Skeletal muscle tissue (tissue), 3 donors: ENCODE measurements at regions not wholly inside any gene's neighbourhood (a gene's known extent, or its start where the extent isn't known, plus 50 kb on each side); places are given as distances from the start of the nearest gene placed in this dataset.
"Not testable (repeated sequence)": the region's sequence is repeated elsewhere in the genome, so short reads cannot be mapped to it uniquely, and the experiment has no call there.

ENCODE experiments used
- H3K27ac ChIP-seq: one replicate; pipeline ENCODE4 v1.7.0; 2013; ENCODE audit warnings: mild to moderate bottlenecking, low read depth, low read length, inconsistent platforms
- H3K27me3 ChIP-seq, 3 donors: one replicate each; pipeline ENCODE4 v1.7.0; 2013; ENCODE audit warnings: low read length in 3 of 3; ENCODE audit not compliant: control insufficient read depth in 3 of 3, insufficient read depth in 3 of 3
- H3K36me3 ChIP-seq, 3 donors: one replicate each; pipeline ENCODE4 v1.7.0; 2013; ENCODE audit warnings: low read length in 3 of 3; ENCODE audit not compliant: control insufficient read depth in 3 of 3, insufficient read depth in 3 of 3
- H3K4me1 ChIP-seq, 3 donors: one replicate each; pipeline ENCODE4 v1.7.0; 2013; ENCODE audit warnings: low read length in 3 of 3, mild to moderate bottlenecking in 3 of 3; ENCODE audit not compliant: control insufficient read depth in 3 of 3, insufficient read depth in 3 of 3
- H3K4me3 ChIP-seq, 3 donors: one replicate each; pipeline ENCODE4 v1.7.0; 2013; ENCODE audit warnings: low read length in 3 of 3
- H3K9ac ChIP-seq, 3 donors: one replicate each; pipeline ENCODE4 v1.7.0; 2013; ENCODE audit warnings: low read length in 3 of 3, mild to moderate bottlenecking in 3 of 3, moderate library complexity in 2 of 3, low read depth in 1 of 3
- H3K9me3 ChIP-seq, 3 donors: one replicate each; pipeline ENCODE4 v1.7.0; 2013; ENCODE audit warnings: low read length in 3 of 3; ENCODE audit not compliant: control insufficient read depth in 3 of 3
- donor health status: Osteomylitis.

DNA sequence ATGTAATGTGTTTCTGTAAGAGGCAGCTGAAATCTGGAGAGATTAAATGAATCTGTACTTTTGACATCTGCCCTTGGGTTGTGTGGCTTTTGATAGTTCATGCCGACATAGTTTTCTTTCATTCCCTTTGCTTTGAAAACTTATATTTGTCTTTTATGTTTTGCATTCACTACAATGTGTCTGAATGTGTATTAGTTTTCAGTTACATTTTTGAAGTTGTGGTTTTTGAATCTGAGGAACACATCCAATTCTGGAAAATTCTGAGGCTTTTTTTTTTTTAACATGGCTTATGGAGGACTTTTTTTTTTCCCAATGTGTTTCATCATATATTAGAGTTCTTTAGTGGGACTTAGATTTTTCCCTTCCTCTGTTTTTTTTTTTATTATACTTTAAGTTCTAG, 683.7 kb upstream of the SOX9 start:
- Histone ChIP-seq H3K36me3 (no peaks in the 10 kb centered on the region), H3K9me3 (no peaks in the 10 kb centered on the region), H3K27ac (no peak overlapping the region), H3K4me3 (no peak overlapping the region), H3K4me1 (no peaks in the 10 kb centered on the region), H3K27me3 (no peaks in the 10 kb centered on the region), H3K9ac (no peak overlapping the region)

DNA sequence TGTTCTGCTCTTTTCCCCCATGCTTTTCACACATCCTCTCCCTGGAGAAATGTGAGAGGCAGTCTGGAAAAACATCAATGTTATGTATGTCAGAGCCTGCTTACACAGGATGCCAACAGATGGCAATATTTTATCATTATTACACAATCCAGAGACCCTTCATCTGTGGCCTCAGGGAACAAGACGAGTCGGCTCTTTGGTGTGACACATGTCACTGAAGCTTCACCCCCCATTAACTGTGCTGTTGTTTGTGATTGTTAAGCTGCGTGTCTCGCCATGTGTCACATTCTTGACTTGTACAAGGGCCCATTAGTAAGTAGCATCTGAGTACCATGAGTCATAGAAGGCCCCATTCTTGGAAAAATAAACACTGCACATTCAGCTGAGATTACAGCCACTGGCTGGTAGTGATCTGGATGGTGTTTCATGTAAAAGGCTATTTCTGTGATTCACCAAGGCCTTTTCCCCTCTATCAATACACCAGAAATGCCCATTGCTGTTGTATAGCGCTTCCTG, 682.1 kb upstream of the SOX9 start:
- no peak overlapping the region for H3K9ac ChIP-seq
- no peaks in the 10 kb centered on the region for H3K9me3 ChIP-seq
- H3K4me3 ChIP-seq: no peak overlapping the region
- no peak overlapping the region for H3K27ac ChIP-seq
- no peaks in the 10 kb centered on the region for H3K27me3 ChIP-seq
- H3K36me3 ChIP-seq: no peaks in the 10 kb centered on the region
- no peaks in the 10 kb centered on the region for H3K4me1 ChIP-seq

DNA sequence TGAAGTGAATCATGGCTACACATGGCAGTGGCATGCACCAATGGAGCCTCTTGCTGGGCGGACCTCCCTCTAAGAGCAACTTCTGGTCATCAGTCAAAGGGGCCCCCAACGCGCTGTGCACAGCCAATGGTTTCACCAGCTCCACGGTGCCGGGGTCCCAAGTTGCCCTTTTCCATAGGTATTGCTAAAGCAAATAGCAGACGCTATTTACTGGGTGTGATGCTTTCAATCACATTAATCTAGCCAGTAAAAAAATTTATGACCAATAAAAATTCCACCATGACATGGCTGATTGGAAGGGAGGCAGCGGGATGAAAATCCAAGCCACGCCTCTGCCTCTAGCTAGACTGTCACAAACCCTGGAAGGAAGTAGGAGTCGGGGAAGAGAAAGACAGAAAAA, 680.3 kb upstream of the SOX9 start:
- H3K4me3 ChIP-seq: no peak overlapping the region
- H3K9me3 ChIP-seq: no peaks in the 10 kb centered on the region
- no peak overlapping the region for H3K27ac ChIP-seq
- H3K4me1 ChIP-seq: no peaks in the 10 kb centered on the region
- no peaks in the 10 kb centered on the region for H3K27me3 ChIP-seq
- no peaks in the 10 kb centered on the region for H3K36me3 ChIP-seq
- H3K9ac ChIP-seq: no peak overlapping the region

DNA sequence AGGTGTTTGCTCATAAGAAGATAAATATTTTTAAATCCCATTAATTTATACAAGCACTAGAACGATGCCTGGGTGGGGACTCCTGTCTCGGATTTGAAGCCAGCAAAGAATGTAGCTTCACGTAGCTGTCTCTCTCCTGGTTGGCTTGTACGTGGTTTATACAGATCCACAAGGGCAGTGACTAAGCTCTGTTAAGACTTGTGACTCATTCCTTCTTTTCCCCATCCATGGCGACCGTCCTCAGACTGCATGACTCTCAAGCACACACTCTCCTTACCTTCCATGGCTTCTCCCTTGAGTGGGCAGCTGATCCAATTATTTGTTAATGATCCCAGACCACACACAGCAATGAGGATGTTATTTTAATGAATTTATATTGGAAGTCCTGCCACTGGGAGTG, 679.7 kb upstream of the SOX9 start:
- no peaks in the 10 kb centered on the region for H3K27me3 ChIP-seq
- no peak overlapping the region for H3K27ac ChIP-seq
- H3K4me1 ChIP-seq: no peaks in the 10 kb centered on the region
- H3K4me3 ChIP-seq: no peak overlapping the region
- no peak overlapping the region for H3K9ac ChIP-seq
- no peaks in the 10 kb centered on the region for H3K36me3 ChIP-seq
- no peaks in the 10 kb centered on the region for H3K9me3 ChIP-seq

DNA sequence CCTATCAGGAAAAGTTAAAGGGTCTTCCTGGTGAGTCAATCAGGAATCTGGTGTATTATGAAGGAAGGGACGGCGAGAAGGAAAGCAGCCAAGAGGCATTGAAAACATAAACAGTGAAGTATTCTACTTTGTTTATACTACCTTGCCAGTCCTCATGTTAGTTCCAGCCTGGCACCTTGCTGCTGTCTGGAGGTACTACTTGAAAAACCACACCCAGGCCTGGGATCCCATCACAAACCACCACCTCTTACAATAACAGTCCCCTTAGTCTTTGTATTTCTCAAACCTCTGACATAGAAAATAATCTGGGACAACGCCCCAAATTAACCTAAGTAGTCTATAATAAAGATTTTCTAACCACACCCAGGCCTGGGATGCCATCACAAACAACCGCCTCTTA, 676.7 kb upstream of the SOX9 start:
- H3K4me3 ChIP-seq: no peak overlapping the region
- H3K4me1 ChIP-seq: no peaks in the 10 kb centered on the region
- no peak overlapping the region for H3K27ac ChIP-seq
- H3K9me3 ChIP-seq: no peaks in the 10 kb centered on the region
- H3K36me3 ChIP-seq: no peaks in the 10 kb centered on the region
- H3K27me3 ChIP-seq: no peaks in the 10 kb centered on the region
- H3K9ac ChIP-seq: no peak overlapping the region

DNA sequence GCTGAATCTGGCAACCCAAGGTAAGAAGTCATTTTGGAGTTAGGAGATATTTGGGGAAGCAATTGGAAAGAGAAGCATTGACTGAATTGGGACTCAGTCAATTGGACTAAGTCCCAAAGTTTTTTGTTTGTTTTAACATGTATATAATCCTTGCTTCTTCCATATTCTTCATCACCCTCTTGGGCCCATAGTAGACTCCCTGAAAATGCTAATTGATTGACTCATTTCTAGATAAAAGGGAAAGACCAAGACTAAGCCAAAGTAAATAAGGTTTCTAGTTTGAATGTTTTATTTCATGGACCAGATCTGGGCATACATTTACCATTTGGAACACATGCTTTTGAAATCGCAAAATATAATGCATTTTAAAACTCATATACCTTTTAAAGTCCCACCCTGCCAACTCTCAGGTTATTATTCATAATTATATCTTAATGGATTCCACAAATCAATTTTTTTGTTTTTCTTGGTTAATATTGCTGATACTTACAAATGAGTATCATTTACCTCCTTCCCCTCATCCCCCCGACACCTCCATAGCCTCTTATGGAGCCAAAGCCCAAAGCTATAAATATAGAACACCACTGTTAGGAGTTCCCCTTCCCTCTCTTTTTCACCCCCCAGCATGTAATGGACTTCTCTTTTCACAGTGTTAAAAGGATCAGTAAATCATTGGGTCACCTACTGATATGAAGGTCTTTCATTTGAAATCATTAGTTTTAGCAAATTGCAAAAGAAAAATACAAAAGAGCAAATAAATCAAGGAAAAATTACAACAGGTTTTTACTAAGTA, 674.0 kb upstream of the SOX9 start:
- H3K36me3 ChIP-seq: no peaks in the 10 kb centered on the region
- no peaks in the 10 kb centered on the region for H3K27me3 ChIP-seq
- H3K4me1 ChIP-seq: no peaks in the 10 kb centered on the region
- H3K27ac ChIP-seq: no peak overlapping the region
- H3K9me3 ChIP-seq: no peaks in the 10 kb centered on the region
- H3K4me3 ChIP-seq: no peak overlapping the region
- H3K9ac ChIP-seq: no peak overlapping the region

DNA sequence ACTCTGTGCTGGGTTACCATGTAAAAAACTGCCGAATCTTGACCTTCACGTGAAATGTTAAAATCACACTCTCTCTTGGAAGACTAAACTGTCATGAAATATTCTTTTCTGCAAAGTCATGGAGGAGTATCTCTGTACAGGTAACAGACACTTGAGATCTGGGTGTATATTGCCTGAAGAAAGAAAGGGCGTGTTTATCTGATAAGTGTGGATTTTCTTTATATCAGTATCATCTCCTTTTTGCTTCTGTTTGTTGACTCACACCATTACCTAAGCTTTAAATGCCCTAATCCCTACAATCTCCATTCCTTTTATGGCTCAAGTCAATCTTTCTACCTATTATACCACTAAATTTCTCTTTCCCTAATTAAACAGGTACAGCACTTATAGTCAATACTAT, 673.2 kb upstream of the SOX9 start:
- no peak overlapping the region for H3K27ac ChIP-seq
- no peak overlapping the region for H3K9ac ChIP-seq
- H3K4me1 ChIP-seq: no peaks in the 10 kb centered on the region
- no peak overlapping the region for H3K4me3 ChIP-seq
- no peaks in the 10 kb centered on the region for H3K27me3 ChIP-seq
- H3K9me3 ChIP-seq: no peaks in the 10 kb centered on the region
- H3K36me3 ChIP-seq: no peaks in the 10 kb centered on the region

DNA sequence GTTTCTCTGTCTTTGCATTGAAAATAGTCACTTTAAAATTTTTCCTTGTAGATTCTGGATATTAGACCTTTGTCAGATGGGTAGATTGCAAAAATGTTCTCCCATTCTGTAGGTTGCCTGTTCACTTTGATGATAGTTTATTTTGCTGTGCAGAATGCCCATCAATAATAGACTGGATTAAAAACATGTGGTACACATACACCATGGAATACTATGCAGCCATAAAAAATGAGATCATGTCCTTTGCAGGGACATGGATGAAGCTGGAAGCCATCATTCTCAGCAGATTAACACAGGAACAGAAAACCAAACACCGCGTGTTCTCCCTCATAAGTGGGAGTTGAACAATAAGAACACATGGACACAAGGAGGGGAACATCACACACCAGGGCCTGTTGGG, 670.2 kb upstream of the SOX9 start:
- H3K9me3 ChIP-seq: not testable (repeated sequence)

DNA sequence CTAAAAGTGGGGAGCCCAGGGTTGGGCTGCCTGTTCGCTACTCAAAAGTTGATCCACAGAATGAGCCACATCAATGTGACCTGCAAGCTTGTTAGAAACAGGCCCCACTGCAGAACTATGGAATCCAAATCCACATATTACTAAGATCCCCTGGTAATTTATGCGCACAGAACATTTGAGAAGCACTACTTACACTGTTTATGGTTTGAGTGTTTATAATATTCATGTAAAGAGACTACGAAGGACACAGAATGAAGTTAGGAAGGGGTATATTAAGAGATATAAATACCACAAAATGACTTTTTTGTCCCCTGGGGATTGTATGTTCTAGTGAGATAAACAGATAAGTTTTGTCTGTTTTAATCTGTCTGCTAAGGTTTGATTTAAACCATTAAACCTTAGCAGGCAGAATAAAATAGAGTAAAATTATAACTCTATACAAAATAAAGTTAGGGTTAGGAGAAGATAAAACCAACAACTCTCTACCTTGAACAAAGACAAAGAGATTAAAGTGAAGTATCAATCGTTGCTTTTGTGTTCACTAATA, 666.9 kb upstream of the SOX9 start:
- Histone ChIP-seq H3K27me3 (no peaks in the 10 kb centered on the region), H3K9ac (no peak overlapping the region), H3K9me3 (no peaks in the 10 kb centered on the region)

More for the DNA sequence above, 670.2 kb upstream of the SOX9 start:
- H3K27ac ChIP-seq, H3K27me3 ChIP-seq, H3K36me3 ChIP-seq, H3K9ac ChIP-seq, H3K4me1 ChIP-seq, H3K4me3 ChIP-seq: not testable (repeated sequence)

DNA sequence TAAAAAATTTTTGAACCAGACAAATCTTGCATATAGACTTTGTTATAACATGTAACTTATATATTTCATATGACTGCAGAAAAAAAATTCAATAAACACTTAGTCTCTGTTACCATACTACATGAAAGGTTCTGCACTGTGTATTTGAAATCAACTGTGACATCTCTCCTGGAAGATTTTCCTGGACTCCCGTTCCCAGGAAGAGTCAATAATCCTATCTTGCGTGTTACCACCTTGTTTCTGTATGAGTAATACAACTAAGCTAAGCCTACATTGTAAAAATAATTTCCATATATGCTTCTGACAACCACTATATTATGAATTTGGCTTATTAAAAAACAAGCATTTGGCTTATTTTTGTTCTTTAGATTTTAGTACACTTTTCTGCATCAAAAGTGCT, 665.6 kb upstream of the SOX9 start:
- no peaks in the 10 kb centered on the region for H3K36me3 ChIP-seq
- no peak overlapping the region for H3K9ac ChIP-seq
- no peak overlapping the region for H3K4me3 ChIP-seq
- H3K4me1 ChIP-seq: no peaks in the 10 kb centered on the region
- H3K9me3 ChIP-seq: no peaks in the 10 kb centered on the region
- H3K27ac ChIP-seq: no peak overlapping the region
- H3K27me3 ChIP-seq: no peaks in the 10 kb centered on the region

More for the DNA sequence above, 666.9 kb upstream of the SOX9 start:
- H3K4me1 ChIP-seq: no peaks in the 10 kb centered on the region
- no peaks in the 10 kb centered on the region for H3K36me3 ChIP-seq
- H3K27ac ChIP-seq: no peak overlapping the region
- no peak overlapping the region for H3K4me3 ChIP-seq
